GM21360 (cell line): ENCODE measurements at regions not wholly inside any gene's neighbourhood (a gene's known extent, or its start where the extent isn't known, plus 50 kb on each side); places are given as distances from the start of the nearest gene placed in this dataset.

Experiments used
- ATAC-seq: cut with Tn5 transposase; IDR thresholded peaks from one replicate; pipeline ENCODE4 v1.9.1; 2021; ENCODE audit warnings: mild to moderate bottlenecking, moderate library complexity; ENCODE audit not compliant: unreplicated experiment

GRCh38 chr11:123378096-123378495, 52.0 kb upstream of the GRAMD1B start:
- no peak for ATAC-seq

- no peak for ATAC-seq
Observed at GRCh38 chr11:123377355-123377754, 52.7 kb upstream of the GRAMD1B start.

GRCh38 chr11:123375832-123376231, 54.2 kb upstream of the GRAMD1B start:
- ATAC-seq, result no peak

- ATAC-seq, result no peak
Observed at GRCh38 chr11:123374622-123374968, 55.5 kb upstream of the GRAMD1B start.

GRCh38 chr11:123373754-123374621, 56.1 kb upstream of the GRAMD1B start:
- no peak for ATAC-seq

GRCh38 chr11:123371506-123372297, 58.4 kb upstream of the GRAMD1B start:
- ATAC-seq, result no peak

- ATAC-seq, result no peak
Observed at GRCh38 chr11:123366924-123367323, 63.1 kb upstream of the GRAMD1B start.

- ATAC-seq, result no peak
Observed at GRCh38 chr11:123365955-123366354, 64.1 kb upstream of the GRAMD1B start.

GRCh38 chr11:123364080-123364479, 66.0 kb upstream of the GRAMD1B start:
- ATAC-seq, result no peak

GRCh38 chr11:123363556-123363955, 66.5 kb upstream of the GRAMD1B start:
- no peak for ATAC-seq

GRCh38 chr11:123362941-123363340, 67.1 kb upstream of the GRAMD1B start:
- ATAC-seq, result no peak

GRCh38 chr11:123362186-123362585, 67.9 kb upstream of the GRAMD1B start:
- no peak for ATAC-seq

GRCh38 chr11:123361110-123361509, 69.0 kb upstream of the GRAMD1B start:
- no peak for ATAC-seq

GRCh38 chr11:123360267-123360936, 69.7 kb upstream of the GRAMD1B start:
- no peak for ATAC-seq

GRCh38 chr11:123357990-123358827, 71.9 kb upstream of the GRAMD1B start:
- ATAC-seq, result peak; percentile 74

- no peak for ATAC-seq
Observed at GRCh38 chr11:123357353-123357989, 72.6 kb upstream of the GRAMD1B start.

GRCh38 chr11:123356539-123356938, 73.5 kb upstream of the GRAMD1B start:
- no peak for ATAC-seq

- ATAC-seq, result no peak
Observed at GRCh38 chr11:123354371-123354975, 75.6 kb upstream of the GRAMD1B start.

GRCh38 chr11:123351375-123351774, 78.7 kb upstream of the GRAMD1B start:
- ATAC-seq, result no peak

GRCh38 chr11:123349382-123349781, 80.7 kb upstream of the GRAMD1B start:
- ATAC-seq, result no peak
